Activated naive CD4-positive, alpha-beta T cell treated with anti-CD3 and anti-CD28 coated beads for 36 hours (primary cell): ENCODE measurements at regions not wholly inside any gene's neighbourhood (a gene's known extent, or its start where the extent isn't known, plus 50 kb on each side); places are given as distances from the start of the nearest gene placed in this dataset.

ENCODE experiments used
- CTCF ChIA-PET: fragments of 350-600 bp; sonication (Branson Sonifier 250); formaldehyde crosslinking; loops from one replicate; lab custom pipeline; 2021; ENCODE audit warnings: antibody characterized with exemption; lab: Charles Lee
- DNase-seq: peaks from one replicate; pipeline ENCODE4 v3.0.0-alpha.2; 2020
- H3K27ac Mint-ChIP-seq: one replicate; pipeline ENCODE4 v1.8.0; 2021; ENCODE audit warnings: mild to moderate bottlenecking, mixed read lengths
- H3K27me3 Mint-ChIP-seq: one replicate; pipeline ENCODE4 v1.8.0; 2021; ENCODE audit warnings: low read depth, mixed read lengths
- H3K36me3 Mint-ChIP-seq: one replicate; pipeline ENCODE4 v1.8.0; 2021; ENCODE audit warnings: low read depth, mixed read lengths
- H3K4me1 Mint-ChIP-seq: one replicate; pipeline ENCODE4 v1.8.0; 2021; ENCODE audit warnings: low read depth, mixed read lengths
- H3K4me3 Mint-ChIP-seq: one replicate; pipeline ENCODE4 v1.8.0; 2021; ENCODE audit warnings: mild to moderate bottlenecking, moderate library complexity, mixed read lengths
- H3K9me3 Mint-ChIP-seq: one replicate; pipeline ENCODE4 v1.8.0; 2021; ENCODE audit warnings: mixed read lengths
- intact Hi-C: fragments of 100-400 bp; cut with micrococcal nuclease; formaldehyde crosslinking; loops from one replicate; pipeline ENCODE4 v1.15.1; 2023

- H3K4me3 Mint-ChIP-seq, result no peak overlapping the region
- H3K9me3 Mint-ChIP-seq, result no peaks in the 10 kb centered on the region
- no peaks in the 10 kb centered on the region for H3K4me1 Mint-ChIP-seq
- intact Hi-C loops, result no loop called here
- DNase-seq, result no peak
- no peaks in the 10 kb centered on the region for H3K27me3 Mint-ChIP-seq
- H3K36me3 Mint-ChIP-seq, result no peaks in the 10 kb centered on the region
- CTCF ChIA-PET, result no interaction called here
- no peak overlapping the region for H3K27ac Mint-ChIP-seq
Measured at GRCh38 chr21:24869862-24870261, 737.4 kb downstream of the MRPL39 start.

GRCh38 chr21:24868117-24868516, 739.2 kb downstream of the MRPL39 start:
- no peak overlapping the region for H3K27ac Mint-ChIP-seq
- intact Hi-C loops, result no loop called here
- no peak for DNase-seq
- H3K27me3 Mint-ChIP-seq, result no peaks in the 10 kb centered on the region
- CTCF ChIA-PET, result no interaction called here
- no peaks in the 10 kb centered on the region for H3K9me3 Mint-ChIP-seq
- no peak overlapping the region for H3K4me3 Mint-ChIP-seq
- H3K4me1 Mint-ChIP-seq, result no peaks in the 10 kb centered on the region
- no peaks in the 10 kb centered on the region for H3K36me3 Mint-ChIP-seq

- intact Hi-C loops, result no loop called here
- Mint-ChIP-seq H3K4me1 (no peaks in the 10 kb centered on the region), H3K36me3 (no peaks in the 10 kb centered on the region), H3K9me3 (no peaks in the 10 kb centered on the region), H3K27ac (no peak overlapping the region), H3K27me3 (no peaks in the 10 kb centered on the region), H3K4me3 (no peak overlapping the region)
- no peak for DNase-seq
- CTCF ChIA-PET, result no interaction called here
Measured at GRCh38 chr21:24861471-24861870, 745.8 kb downstream of the MRPL39 start.

GRCh38 chr21:24856326-24856725, 751.0 kb downstream of the MRPL39 start:
- Mint-ChIP-seq H3K27ac (no peak overlapping the region), H3K4me1 (no peaks in the 10 kb centered on the region), H3K4me3 (no peak overlapping the region), H3K9me3 (no peaks in the 10 kb centered on the region), H3K36me3 (no peaks in the 10 kb centered on the region), H3K27me3 (no peaks in the 10 kb centered on the region)
- CTCF ChIA-PET, result no interaction called here
- intact Hi-C loops, result no loop called here
- DNase-seq, result no peak

GRCh38 chr21:24852610-24853195, 754.6 kb downstream of the MRPL39 start:
- Mint-ChIP-seq H3K9me3 (no peaks in the 10 kb centered on the region), H3K4me3 (no peak overlapping the region), H3K27ac (no peak overlapping the region), H3K4me1 (no peaks in the 10 kb centered on the region), H3K27me3 (no peaks in the 10 kb centered on the region), H3K36me3 (no peaks in the 10 kb centered on the region)
- no peak for DNase-seq
- CTCF ChIA-PET, result no interaction called here
- intact Hi-C loops, result no loop called here

GRCh38 chr21:24850121-24850520, 757.2 kb downstream of the MRPL39 start:
- no peak overlapping the region for H3K4me3 Mint-ChIP-seq
- H3K27ac Mint-ChIP-seq, result no peak overlapping the region
- no peak for DNase-seq
- H3K4me1 Mint-ChIP-seq, result no peaks in the 10 kb centered on the region
- CTCF ChIA-PET, result no interaction called here
- no peaks in the 10 kb centered on the region for H3K27me3 Mint-ChIP-seq
- no peaks in the 10 kb centered on the region for H3K9me3 Mint-ChIP-seq
- no peaks in the 10 kb centered on the region for H3K36me3 Mint-ChIP-seq
- intact Hi-C loops, result no loop called here

GRCh38 chr21:24844671-24845070, 762.6 kb downstream of the MRPL39 start:
- Mint-ChIP-seq H3K27ac (no peak overlapping the region), H3K4me1 (no peaks in the 10 kb centered on the region), H3K9me3 (peaks cover 1% of the 10 kb centered on the region), H3K4me3 (no peak overlapping the region), H3K27me3 (no peaks in the 10 kb centered on the region), H3K36me3 (no peaks in the 10 kb centered on the region)
- intact Hi-C loops, result no loop called here
- DNase-seq, result no peak
- CTCF ChIA-PET, result no interaction called here

GRCh38 chr21:24840287-24840686, 767.0 kb downstream of the MRPL39 start:
- intact Hi-C loops, result no loop called here
- Mint-ChIP-seq H3K9me3 (peaks cover 4% of the 10 kb centered on the region), H3K27me3 (no peaks in the 10 kb centered on the region), H3K27ac (no peak overlapping the region), H3K36me3 (no peaks in the 10 kb centered on the region), H3K4me3 (no peak overlapping the region), H3K4me1 (no peaks in the 10 kb centered on the region)
- DNase-seq, result no peak
- CTCF ChIA-PET, result no interaction called here

GRCh38 chr21:24832961-24833360, 774.3 kb downstream of the MRPL39 start:
- Mint-ChIP-seq H3K4me1 (no peaks in the 10 kb centered on the region), H3K4me3 (no peak overlapping the region), H3K36me3 (no peaks in the 10 kb centered on the region), H3K27ac (no peak overlapping the region), H3K9me3 (no peaks in the 10 kb centered on the region), H3K27me3 (no peaks in the 10 kb centered on the region)
- no peak for DNase-seq
- CTCF ChIA-PET, result no interaction called here
- intact Hi-C loops, result no loop called here

- Mint-ChIP-seq H3K27me3 (no peaks in the 10 kb centered on the region), H3K4me3 (no peak overlapping the region), H3K4me1 (no peaks in the 10 kb centered on the region), H3K9me3 (no peaks in the 10 kb centered on the region), H3K36me3 (no peaks in the 10 kb centered on the region), H3K27ac (no peak overlapping the region)
- intact Hi-C loops, result no loop called here
- no peak for DNase-seq
- CTCF ChIA-PET, result no interaction called here
Measured at GRCh38 chr21:24829397-24829796, 777.9 kb downstream of the MRPL39 start.

GRCh38 chr21:24826822-24827221, 780.5 kb downstream of the MRPL39 start:
- H3K4me1 Mint-ChIP-seq, result no peaks in the 10 kb centered on the region
- CTCF ChIA-PET, result no interaction called here
- H3K9me3 Mint-ChIP-seq, result no peaks in the 10 kb centered on the region
- H3K36me3 Mint-ChIP-seq, result no peaks in the 10 kb centered on the region
- no peaks in the 10 kb centered on the region for H3K27me3 Mint-ChIP-seq
- intact Hi-C loops, result no loop called here
- no peak for DNase-seq
- no peak overlapping the region for H3K27ac Mint-ChIP-seq
- no peak overlapping the region for H3K4me3 Mint-ChIP-seq

GRCh38 chr21:24825348-24825747, 781.9 kb downstream of the MRPL39 start:
- CTCF ChIA-PET, result no interaction called here

GRCh38 chr21:24824209-24824608, 783.1 kb downstream of the MRPL39 start:
- DNase-seq, result no peak
- intact Hi-C loops, result no loop called here
- H3K27me3 Mint-ChIP-seq, result no peaks in the 10 kb centered on the region

More at GRCh38 chr21:24825348-24825747, 781.9 kb downstream of the MRPL39 start:
- no peaks in the 10 kb centered on the region for H3K36me3 Mint-ChIP-seq
- DNase-seq, result no peak
- no peak overlapping the region for H3K27ac Mint-ChIP-seq
- no peak overlapping the region for H3K4me3 Mint-ChIP-seq
- H3K9me3 Mint-ChIP-seq, result no peaks in the 10 kb centered on the region
- intact Hi-C loops, result no loop called here
- H3K27me3 Mint-ChIP-seq, result no peaks in the 10 kb centered on the region
- no peaks in the 10 kb centered on the region for H3K4me1 Mint-ChIP-seq

More at GRCh38 chr21:24824209-24824608, 783.1 kb downstream of the MRPL39 start:
- no peak overlapping the region for H3K4me3 Mint-ChIP-seq
- no peaks in the 10 kb centered on the region for H3K4me1 Mint-ChIP-seq
- CTCF ChIA-PET, result no interaction called here
- H3K36me3 Mint-ChIP-seq, result no peaks in the 10 kb centered on the region
- H3K9me3 Mint-ChIP-seq, result no peaks in the 10 kb centered on the region
- H3K27ac Mint-ChIP-seq, result no peak overlapping the region
